HEK293 (cell line): ENCODE measurements at regions not wholly inside any gene's neighbourhood (a gene's known extent, or its start where the extent isn't known, plus 50 kb on each side); places are given as distances from the start of the nearest gene placed in this dataset.

Experiments
- CTCF ChIA-PET: fragments of 350-600 bp; formaldehyde crosslinking; extraction: SDS; loops from one replicate; lab custom pipeline; 2021; ENCODE audit warnings: antibody characterized with exemption; lab: Yijun Ruan, JAX
- POLR2A ChIA-PET: fragments of 300-600 bp; formaldehyde crosslinking; extraction: SDS; loops from one replicate; lab custom pipeline; 2020; ENCODE audit warnings: antibody characterized with exemption, inconsistent platforms; lab: Yijun Ruan, JAX
- H3K27ac ChIP-seq: fragments of 200-500 bp; sonication (Bioruptor generic); 2 replicates; pipeline ENCODE4 v1.5.1; 2014; ENCODE audit warnings: low read depth, low read length, control low read depth, inconsistent platforms; ENCODE audit errors: extremely low read depth
- H3K36me3 ChIP-seq, 2 experiments: fragments of 200-500 bp in 1 of 2; sonication (Bioruptor generic) in 1 of 2; 1 replicate in 1 of 2; 2 replicates in 1 of 2; pipeline ENCODE4 v1.5.1; 2014 to 2017; ENCODE audit warnings: inconsistent platforms in 2 of 2, low read length in 2 of 2; ENCODE audit not compliant: control insufficient read depth in 2 of 2, insufficient read depth in 1 of 2
- H3K4me1 ChIP-seq: fragments of 200-500 bp; sonication (Bioruptor generic); 2 replicates; pipeline ENCODE4 v1.5.1; 2014; ENCODE audit warnings: mild to moderate bottlenecking, low read length, inconsistent platforms; ENCODE audit not compliant: control insufficient read depth, insufficient read depth
- H3K4me3 ChIP-seq: 2 replicates; pipeline ENCODE4 v1.5.1; 2011; ENCODE audit warnings: low read depth, mild to moderate bottlenecking, control low read depth, low read length, moderate library complexity
- H3K9me3 ChIP-seq: fragments of 200-500 bp; sonication (Bioruptor generic); 2 replicates; pipeline ENCODE4 v1.5.1; 2014; ENCODE audit warnings: low read depth, low read length, inconsistent platforms; ENCODE audit not compliant: control insufficient read depth, insufficient read depth
- FEZF1 ChIP-seq: fragments of 450-650 bp; formaldehyde crosslinking; IDR thresholded peaks from 2 replicates; pipeline ENCODE4 v1.5.1; 2016; ENCODE audit warnings: missing biosample characterization, missing genetic modification characterization
- ZNF140 ChIP-seq: fragments of 450-650 bp; formaldehyde crosslinking; IDR thresholded peaks from 2 replicates; pipeline ENCODE4 v1.5.1; 2016; ENCODE audit warnings: missing biosample characterization, missing genetic modification characterization
- ZNF266 ChIP-seq: fragments of 450-650 bp; formaldehyde crosslinking; IDR thresholded peaks from 2 replicates; pipeline ENCODE4 v1.5.1; 2016; ENCODE audit warnings: missing biosample characterization, missing genetic modification characterization, low read depth
- ZNF768 ChIP-seq: fragments of 450-650 bp; formaldehyde crosslinking; IDR thresholded peaks from 2 replicates; pipeline ENCODE4 v1.5.1; 2018; ENCODE audit warnings: missing biosample characterization, mild to moderate bottlenecking, missing genetic modification characterization

DNA sequence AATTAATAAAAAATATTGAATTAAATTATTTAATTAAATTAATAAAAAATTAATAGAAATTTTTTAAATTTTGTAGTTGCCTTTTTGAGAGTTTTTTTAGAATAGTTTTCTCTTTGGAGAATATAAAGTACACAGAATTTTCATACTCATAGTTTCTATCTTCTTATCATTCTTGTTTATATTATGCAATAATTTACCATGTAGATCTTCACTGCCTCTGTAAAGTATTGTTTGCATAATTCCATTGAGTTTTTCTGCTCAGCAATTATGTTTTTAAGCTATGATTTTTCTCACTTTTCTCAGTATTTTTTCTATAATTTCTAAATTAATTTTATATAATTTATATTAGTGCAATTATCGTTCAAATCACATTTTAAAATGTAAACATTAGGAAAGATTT is 50.6 kb upstream of the OXA1L start:
- TF ChIP-seq ZNF140 (tag by site-specific recombination) (no peak), FEZF1 (tag by site-specific recombination) (no peak), ZNF266 (tag by site-specific recombination) (no peak), ZNF768 (tag by site-specific recombination) (no peak)
- POLR2A ChIA-PET = no interaction called here
- no peaks in the 10 kb centered on the region for H3K4me1 ChIP-seq
- no peak overlapping the region for H3K4me3 ChIP-seq
- no peaks in the 10 kb centered on the region for H3K9me3 ChIP-seq
- H3K27ac ChIP-seq = no peak overlapping the region
- H3K36me3 ChIP-seq = no peaks in the 10 kb centered on the region
- CTCF ChIA-PET = interaction anchor here (1.2 kb wide), 1 partner anchor 63 kb away, joined by 3 read pairs; no protein-coding TSS in a partner anchor
